ENCODE measurements at regions not wholly inside any gene's neighbourhood (a gene's known extent, or its start where the extent isn't known, plus 50 kb on each side); places are given as distances from the start of the nearest gene placed in this dataset.

GRCh38 chr1:188314557-188315137 is 1485.9 kb downstream of the PLA2G4A start:
- TF ChIP-seq CTCF (IDR thresholded peaks at IDR 0.05): no peak
- TF ChIP-seq POLR2AphosphoS5 (IDR thresholded peaks at IDR 0.05): no peak
- no peak for TF ChIP-seq POLR2A (IDR thresholded peaks at IDR 0.05)
- TF ChIP-seq EP300 (IDR thresholded peaks at IDR 0.05): no peak

All from sigmoid colon (tissue), 4 donors.